Tibial nerve (tissue), 4 donors: ENCODE measurements at regions not wholly inside any gene's neighbourhood (a gene's known extent, or its start where the extent isn't known, plus 50 kb on each side); places are given as distances from the start of the nearest gene placed in this dataset.

Source experiments
- CTCF ChIP-seq, 5 experiments: fragments of 200-600 bp in 3 of 5; fragments of 450-650 bp in 2 of 5; sonication (generic) in 3 of 5; IDR thresholded peaks; one replicate each; pipeline ENCODE4 v1.5.1; 2016 to 2019; ENCODE audit warnings: antibody characterized with exemption in 5 of 5, mild to moderate bottlenecking in 3 of 5, moderate library complexity in 2 of 5
- EP300 ChIP-seq, 2 donors: sonication (generic); formaldehyde crosslinking; IDR thresholded peaks; one replicate each; pipeline ENCODE4 v1.6.1; 2017; ENCODE audit warnings: antibody characterized with exemption in 2 of 2, mild to moderate bottlenecking in 1 of 2
- POLR2A ChIP-seq, 2 donors: fragments of 450-650 bp; IDR thresholded peaks; one replicate each; pipeline ENCODE4 v1.6.1; 2017; ENCODE audit warnings: antibody characterized with exemption in 2 of 2, mild to moderate bottlenecking in 2 of 2, moderate library complexity in 2 of 2

GRCh38 chr1:239786464-239786863, 305.2 kb upstream of the FMN2 start:
- TF ChIP-seq CTCF (IDR thresholded peaks at IDR 0.05) = no peak
- no peak for TF ChIP-seq POLR2A (IDR thresholded peaks at IDR 0.05)
- no peak for TF ChIP-seq EP300 (IDR thresholded peaks at IDR 0.05)
